SK-N-SH (cell line): ENCODE measurements at regions not wholly inside any gene's neighbourhood (a gene's known extent, or its start where the extent isn't known, plus 50 kb on each side); places are given as distances from the start of the nearest gene placed in this dataset.

Source experiments
- CTCF ChIA-PET: fragments of 300-600, 350-600 bp; formaldehyde crosslinking; extraction: SDS; loops from one replicate; lab custom pipeline; 2021; lab: Yijun Ruan, JAX
- POLR2A ChIA-PET: fragments of 350-600 bp; sonication (Branson Sonifier 250); formaldehyde crosslinking; extraction: SDS; loops from one replicate; lab custom pipeline; 2020; ENCODE audit warnings: antibody characterized with exemption, inconsistent platforms; lab: Yijun Ruan, JAX
- DNase-seq: peaks from one replicate; pipeline ENCODE4 v3.0.0; 2012
- H2AFZ ChIP-seq: fragments of 200-600 bp; sonication (generic); 2 replicates; pipeline ENCODE4 v1.8.1; 2016; ENCODE audit warnings: antibody characterized with exemption, mild to moderate bottlenecking, low read depth
- H3F3A ChIP-seq: fragments of 200-600 bp; sonication (generic); replicated peaks from 2 replicates; pipeline ENCODE3; 2016; ENCODE audit warnings: antibody characterized with exemption, mild to moderate bottlenecking; ENCODE audit not compliant: insufficient read depth
- H3K27ac ChIP-seq, 2 experiments: fragments of 200-500 bp in 1 of 2; fragments of 200-600 bp in 1 of 2; sonication (Bioruptor generic) in 1 of 2; sonication (generic), shearing (Covaris generic) in 1 of 2; 2 replicates each; pipeline versions ENCODE4 v1.5.1 to v1.6.1; 2014 to 2016; ENCODE audit warnings: low read depth in 2 of 2, inconsistent platforms in 1 of 2, low read length in 1 of 2, mild to moderate bottlenecking in 1 of 2, mixed read lengths in 1 of 2
- H3K27me3 ChIP-seq: fragments of 200-600 bp; sonication (generic), shearing (Covaris generic); 2 replicates; pipeline ENCODE4 v1.6.1; 2016; ENCODE audit warnings: mixed run types; ENCODE audit not compliant: insufficient read depth
- H3K36me3 ChIP-seq, 2 experiments: fragments of 200-500 bp in 1 of 2; fragments of 200-600 bp in 1 of 2; sonication (Bioruptor generic) in 1 of 2; sonication (generic) in 1 of 2; replicated peaks in 1 of 2; 2 replicates each; pipeline versions ENCODE3 to v1.5.1; 2014 to 2016; ENCODE audit warnings: low read length in 1 of 2, mild to moderate bottlenecking in 1 of 2; ENCODE audit not compliant: insufficient read depth in 2 of 2, control insufficient read depth in 1 of 2
- H3K4me1 ChIP-seq, 2 experiments: fragments of 200-500 bp in 1 of 2; fragments of 200-600 bp in 1 of 2; sonication (Bioruptor generic) in 1 of 2; sonication (generic), shearing (Covaris generic) in 1 of 2; 2 replicates each; pipeline versions ENCODE4 v1.5.1 to v1.6.1; 2014 to 2016; ENCODE audit warnings: low read depth in 1 of 2, low read length in 1 of 2, mixed run types in 1 of 2; ENCODE audit not compliant: insufficient read depth in 2 of 2, control insufficient read depth in 1 of 2
- H3K4me2 ChIP-seq: fragments of 200-600 bp; sonication (generic), shearing (Covaris generic); 2 replicates; pipeline ENCODE4 v1.6.1; 2017; ENCODE audit warnings: mixed run types
- H3K4me3 ChIP-seq, 2 experiments: fragments of 200-500 bp in 1 of 2; fragments of 200-600 bp in 1 of 2; sonication (Bioruptor generic) in 1 of 2; sonication (generic), shearing (Covaris generic) in 1 of 2; 2 replicates each; pipeline versions ENCODE4 v1.5.1 to v1.8.1; 2014 to 2016; ENCODE audit warnings: low read depth in 2 of 2, inconsistent platforms in 1 of 2, low read length in 1 of 2, mild to moderate bottlenecking in 1 of 2, mixed read lengths in 1 of 2, moderate library complexity in 1 of 2
- H3K79me2 ChIP-seq: fragments of 200-600 bp; sonication (generic); 2 replicates; pipeline ENCODE4 v1.8.1; 2017; ENCODE audit warnings: mild to moderate bottlenecking; ENCODE audit not compliant: insufficient read depth
- H3K9ac ChIP-seq: fragments of 200-600 bp; sonication (generic); 2 replicates; pipeline ENCODE4 v1.6.1; 2017; ENCODE audit warnings: mixed run types
- H3K9me2 ChIP-seq: fragments of 200-600 bp; sonication (generic); 2 replicates; pipeline ENCODE4 v1.6.1; 2017; ENCODE audit warnings: mixed run types
- H3K9me3 ChIP-seq: fragments of 200-600 bp; sonication (generic); 2 replicates; pipeline ENCODE4 v1.6.1; 2017; ENCODE audit warnings: mixed run types, mild to moderate bottlenecking, moderate library complexity
- H4K20me1 ChIP-seq: fragments of 200-600 bp; sonication (generic); 2 replicates; pipeline ENCODE4 v1.6.1; 2017; ENCODE audit warnings: mild to moderate bottlenecking, mixed run types; ENCODE audit not compliant: insufficient read depth
- EZH2phosphoT487 ChIP-seq: fragments of 200-600 bp; sonication (generic); IDR thresholded peaks from 2 replicates; pipeline ENCODE4 v1.6.1; 2017; ENCODE audit warnings: low read depth, mixed run types, mild to moderate bottlenecking, antibody characterized with exemption, moderate library complexity, borderline replicate concordance
- FOSL2 ChIP-seq: IDR thresholded peaks from 2 replicates; pipeline ENCODE4 v1.4.0; 2012; ENCODE audit warnings: low read depth, mild to moderate bottlenecking, moderate library complexity, borderline replicate concordance
- FOXM1 ChIP-seq: IDR thresholded peaks from 2 replicates; pipeline ENCODE4 v1.4.0; 2012; ENCODE audit warnings: low read depth, mild to moderate bottlenecking
- JUND ChIP-seq: IDR thresholded peaks from 2 replicates; pipeline ENCODE4 v1.4.0; 2012
- MEF2A ChIP-seq: IDR thresholded peaks from 2 replicates; pipeline ENCODE4 v1.4.0; 2012; ENCODE audit warnings: low read depth, borderline replicate concordance
- MXI1 ChIP-seq: IDR thresholded peaks from 2 replicates; pipeline ENCODE4 v1.6.1; 2012; ENCODE audit warnings: mild to moderate bottlenecking, low read depth, low read length, improper control_type of control experiment
- NFIC ChIP-seq: IDR thresholded peaks from 2 replicates; pipeline ENCODE4 v1.4.0; 2012; ENCODE audit warnings: borderline replicate concordance
- RCOR1 ChIP-seq: fragments of 150-350 bp; IDR thresholded peaks from 2 replicates; pipeline ENCODE4 v1.6.1; 2017; ENCODE audit warnings: antibody characterized with exemption, low read length
- RFX5 ChIP-seq: IDR thresholded peaks from 2 replicates; pipeline ENCODE4 v1.6.1; 2012; ENCODE audit warnings: mild to moderate bottlenecking, improper control_type of control experiment, low read length
- SIN3A ChIP-seq: IDR thresholded peaks from 2 replicates; pipeline ENCODE4 v1.6.1; 2012; ENCODE audit warnings: low read depth, mild to moderate bottlenecking, low read length, moderate library complexity, borderline replicate concordance
- SMC3 ChIP-seq: IDR thresholded peaks from 2 replicates; pipeline ENCODE4 v1.6.1; 2012; ENCODE audit warnings: low read depth, low read length, improper control_type of control experiment
- TCF12 ChIP-seq: IDR thresholded peaks from 2 replicates; pipeline ENCODE4 v1.4.0; 2012
- TF ChIP-seq, protein P1 (sequence below): IDR thresholded peaks from 2 replicates; pipeline ENCODE4 v1.6.1; 2012; ENCODE audit warnings: mild to moderate bottlenecking, low read depth, low read length, moderate library complexity
- TF ChIP-seq, protein P2 (sequence below): IDR thresholded peaks from 2 replicates; pipeline ENCODE4 v1.4.0; 2012; ENCODE audit warnings: low read depth
- TF ChIP-seq, protein P3 (sequence below): IDR thresholded peaks from 2 replicates; pipeline ENCODE4 v1.4.0; 2012; ENCODE audit warnings: low read depth, borderline replicate concordance
- TF ChIP-seq, protein P4 (sequence below): fragments of 150-350 bp; IDR thresholded peaks from 2 replicates; pipeline ENCODE4 v1.6.1; 2016; ENCODE audit warnings: mild to moderate bottlenecking, low read depth, low read length

DNA sequence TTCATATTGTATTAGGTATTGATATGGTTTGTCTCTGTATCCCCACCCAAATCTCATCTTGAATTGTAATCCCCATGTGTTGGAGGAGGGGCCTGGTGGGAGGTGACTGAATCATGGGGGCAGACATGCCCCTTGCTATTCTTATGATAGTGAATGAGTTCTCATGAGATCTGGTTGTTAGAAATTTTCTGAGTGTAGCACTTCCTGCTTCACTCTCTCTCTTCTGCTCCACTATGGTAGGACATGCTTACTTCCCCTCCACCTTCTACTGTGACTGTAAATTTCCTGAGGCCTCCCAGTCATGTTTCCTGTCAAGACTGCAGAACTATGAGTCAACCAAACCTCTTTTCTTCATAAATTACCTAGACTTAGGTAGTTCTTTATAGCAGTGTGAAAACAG is 187.4 kb upstream of the SLC24A2 start:
- DNase-seq: no peak
- Histone ChIP-seq H3K27me3 (no peaks in the 10 kb centered on the region), H3K79me2 (no peaks in the 10 kb centered on the region), H3K9ac (no peak overlapping the region), H3K4me3 (no peak overlapping the region), H3F3A (no peaks in the 10 kb centered on the region), H3K4me1 (no peaks in the 10 kb centered on the region), H4K20me1 (no peaks in the 10 kb centered on the region), H3K4me2 (no peak overlapping the region), H3K36me3 (no peaks in the 10 kb centered on the region), H3K9me2 (no peaks in the 10 kb centered on the region), H2AFZ (no peak overlapping the region), H3K27ac (no peak overlapping the region), H3K9me3 (no peaks in the 10 kb centered on the region)
- no peak for TF ChIP-seq JUND
- TF ChIP-seq FOXM1: no peak
- TF ChIP-seq MXI1: no peak
- no peak for TF ChIP-seq SMC3
- TF ChIP-seq NFIC: no peak
- TF ChIP-seq EZH2phosphoT487: no peak
- TF ChIP-seq FOSL2: no peak
- TF ChIP-seq MEF2A: no peak
- TF ChIP-seq, protein P1, sequence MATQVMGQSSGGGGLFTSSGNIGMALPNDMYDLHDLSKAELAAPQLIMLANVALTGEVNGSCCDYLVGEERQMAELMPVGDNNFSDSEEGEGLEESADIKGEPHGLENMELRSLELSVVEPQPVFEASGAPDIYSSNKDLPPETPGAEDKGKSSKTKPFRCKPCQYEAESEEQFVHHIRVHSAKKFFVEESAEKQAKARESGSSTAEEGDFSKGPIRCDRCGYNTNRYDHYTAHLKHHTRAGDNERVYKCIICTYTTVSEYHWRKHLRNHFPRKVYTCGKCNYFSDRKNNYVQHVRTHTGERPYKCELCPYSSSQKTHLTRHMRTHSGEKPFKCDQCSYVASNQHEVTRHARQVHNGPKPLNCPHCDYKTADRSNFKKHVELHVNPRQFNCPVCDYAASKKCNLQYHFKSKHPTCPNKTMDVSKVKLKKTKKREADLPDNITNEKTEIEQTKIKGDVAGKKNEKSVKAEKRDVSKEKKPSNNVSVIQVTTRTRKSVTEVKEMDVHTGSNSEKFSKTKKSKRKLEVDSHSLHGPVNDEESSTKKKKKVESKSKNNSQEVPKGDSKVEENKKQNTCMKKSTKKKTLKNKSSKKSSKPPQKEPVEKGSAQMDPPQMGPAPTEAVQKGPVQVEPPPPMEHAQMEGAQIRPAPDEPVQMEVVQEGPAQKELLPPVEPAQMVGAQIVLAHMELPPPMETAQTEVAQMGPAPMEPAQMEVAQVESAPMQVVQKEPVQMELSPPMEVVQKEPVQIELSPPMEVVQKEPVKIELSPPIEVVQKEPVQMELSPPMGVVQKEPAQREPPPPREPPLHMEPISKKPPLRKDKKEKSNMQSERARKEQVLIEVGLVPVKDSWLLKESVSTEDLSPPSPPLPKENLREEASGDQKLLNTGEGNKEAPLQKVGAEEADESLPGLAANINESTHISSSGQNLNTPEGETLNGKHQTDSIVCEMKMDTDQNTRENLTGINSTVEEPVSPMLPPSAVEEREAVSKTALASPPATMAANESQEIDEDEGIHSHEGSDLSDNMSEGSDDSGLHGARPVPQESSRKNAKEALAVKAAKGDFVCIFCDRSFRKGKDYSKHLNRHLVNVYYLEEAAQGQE: no peak
- no peak for TF ChIP-seq RFX5
- TF ChIP-seq, protein P2, sequence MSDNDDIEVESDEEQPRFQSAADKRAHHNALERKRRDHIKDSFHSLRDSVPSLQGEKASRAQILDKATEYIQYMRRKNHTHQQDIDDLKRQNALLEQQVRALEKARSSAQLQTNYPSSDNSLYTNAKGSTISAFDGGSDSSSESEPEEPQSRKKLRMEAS: no peak
- TF ChIP-seq, protein P3, sequence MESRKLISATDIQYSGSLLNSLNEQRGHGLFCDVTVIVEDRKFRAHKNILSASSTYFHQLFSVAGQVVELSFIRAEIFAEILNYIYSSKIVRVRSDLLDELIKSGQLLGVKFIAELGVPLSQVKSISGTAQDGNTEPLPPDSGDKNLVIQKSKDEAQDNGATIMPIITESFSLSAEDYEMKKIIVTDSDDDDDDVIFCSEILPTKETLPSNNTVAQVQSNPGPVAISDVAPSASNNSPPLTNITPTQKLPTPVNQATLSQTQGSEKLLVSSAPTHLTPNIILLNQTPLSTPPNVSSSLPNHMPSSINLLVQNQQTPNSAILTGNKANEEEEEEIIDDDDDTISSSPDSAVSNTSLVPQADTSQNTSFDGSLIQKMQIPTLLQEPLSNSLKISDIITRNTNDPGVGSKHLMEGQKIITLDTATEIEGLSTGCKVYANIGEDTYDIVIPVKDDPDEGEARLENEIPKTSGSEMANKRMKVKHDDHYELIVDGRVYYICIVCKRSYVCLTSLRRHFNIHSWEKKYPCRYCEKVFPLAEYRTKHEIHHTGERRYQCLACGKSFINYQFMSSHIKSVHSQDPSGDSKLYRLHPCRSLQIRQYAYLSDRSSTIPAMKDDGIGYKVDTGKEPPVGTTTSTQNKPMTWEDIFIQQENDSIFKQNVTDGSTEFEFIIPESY: no peak
- no peak for TF ChIP-seq TCF12
- TF ChIP-seq SIN3A: no peak
- TF ChIP-seq RCOR1: no peak
- TF ChIP-seq, protein P4, sequence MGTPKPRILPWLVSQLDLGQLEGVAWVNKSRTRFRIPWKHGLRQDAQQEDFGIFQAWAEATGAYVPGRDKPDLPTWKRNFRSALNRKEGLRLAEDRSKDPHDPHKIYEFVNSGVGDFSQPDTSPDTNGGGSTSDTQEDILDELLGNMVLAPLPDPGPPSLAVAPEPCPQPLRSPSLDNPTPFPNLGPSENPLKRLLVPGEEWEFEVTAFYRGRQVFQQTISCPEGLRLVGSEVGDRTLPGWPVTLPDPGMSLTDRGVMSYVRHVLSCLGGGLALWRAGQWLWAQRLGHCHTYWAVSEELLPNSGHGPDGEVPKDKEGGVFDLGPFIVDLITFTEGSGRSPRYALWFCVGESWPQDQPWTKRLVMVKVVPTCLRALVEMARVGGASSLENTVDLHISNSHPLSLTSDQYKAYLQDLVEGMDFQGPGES: no peak
- CTCF ChIA-PET: no interaction called here
- POLR2A ChIA-PET: no interaction called here
